Mesenchymal stem cell (in vitro differentiated cells and primary cell): ENCODE measurements at regions not wholly inside any gene's neighbourhood (a gene's known extent, or its start where the extent isn't known, plus 50 kb on each side); places are given as distances from the start of the nearest gene placed in this dataset.

ENCODE experiments used
- DNase-seq: peaks from one replicate; pipeline ENCODE4 v3.0.0-alpha.2; 2013
- H2AFZ ChIP-seq: one replicate; pipeline ENCODE4 v1.6.1; 2013; ENCODE audit warnings: low read depth, mild to moderate bottlenecking, control low read depth, inconsistent platforms, low read length, moderate library complexity
- H2AK5ac ChIP-seq: 2 replicates; pipeline ENCODE4 v1.6.1; 2013; ENCODE audit warnings: low read length, moderate library complexity, mild to moderate bottlenecking, inconsistent platforms; ENCODE audit not compliant: severe bottlenecking
- H2BK120ac ChIP-seq: one replicate; pipeline ENCODE4 v1.6.1; 2013; ENCODE audit warnings: low read depth, mild to moderate bottlenecking, inconsistent platforms, low read length, moderate library complexity
- H2BK12ac ChIP-seq, 2 experiments: one replicate each; pipeline ENCODE4 v1.6.1; 2013; ENCODE audit warnings: inconsistent platforms in 2 of 2, low read length in 2 of 2, mild to moderate bottlenecking in 2 of 2, moderate library complexity in 2 of 2, control low read depth in 1 of 2
- H2BK15ac ChIP-seq: one replicate; pipeline ENCODE4 v1.6.1; 2013; ENCODE audit warnings: mild to moderate bottlenecking, low read depth, inconsistent platforms; ENCODE audit not compliant: poor library complexity, severe bottlenecking
- H2BK5ac ChIP-seq: 2 replicates; pipeline ENCODE4 v1.6.1; 2013; ENCODE audit warnings: low read depth, mild to moderate bottlenecking, low read length, control low read depth, inconsistent platforms; ENCODE audit not compliant: poor library complexity, severe bottlenecking
- H3K14ac ChIP-seq, 2 experiments: one replicate each; pipeline ENCODE4 v1.6.1; 2013; ENCODE audit warnings: inconsistent platforms in 2 of 2, low read length in 2 of 2, control low read depth in 1 of 2, mild to moderate bottlenecking in 1 of 2, moderate library complexity in 1 of 2
- H3K18ac ChIP-seq, 2 experiments: one replicate each; pipeline ENCODE4 v1.6.1; 2013; ENCODE audit warnings: inconsistent platforms in 2 of 2, low read length in 2 of 2, control low read depth in 1 of 2, low read depth in 1 of 2, mild to moderate bottlenecking in 1 of 2
- H3K23ac ChIP-seq, 2 experiments: one replicate each; pipeline ENCODE4 v1.6.1; 2013; ENCODE audit warnings: inconsistent platforms in 2 of 2, low read length in 2 of 2, mild to moderate bottlenecking in 2 of 2, moderate library complexity in 2 of 2, control low read depth in 1 of 2
- H3K27ac ChIP-seq: 2 replicates; pipeline ENCODE4 v1.5.1; 2013; ENCODE audit warnings: mild to moderate bottlenecking, moderate library complexity, low read length, control low read depth, inconsistent platforms; ENCODE audit not compliant: poor library complexity, severe bottlenecking
- H3K27me3 ChIP-seq, 2 experiments: 2 replicates each; pipeline versions ENCODE4 v1.6.1 to v1.7.0; 2013; ENCODE audit warnings: low read length in 2 of 2, mild to moderate bottlenecking in 2 of 2, moderate library complexity in 2 of 2, control low read depth in 1 of 2, inconsistent platforms in 1 of 2; ENCODE audit not compliant: control insufficient read depth in 1 of 2, insufficient read depth in 1 of 2
- H3K36me3 ChIP-seq, 2 experiments: 2 replicates each; pipeline versions ENCODE4 v1.6.1 to v1.7.0; 2013; ENCODE audit warnings: low read length in 2 of 2, control low read depth in 1 of 2, inconsistent platforms in 1 of 2, low read depth in 1 of 2, mild to moderate bottlenecking in 1 of 2; ENCODE audit not compliant: insufficient read depth in 2 of 2, control insufficient read depth in 1 of 2
- H3K4ac ChIP-seq, 2 experiments: one replicate each; pipeline ENCODE4 v1.6.1; 2013; ENCODE audit warnings: inconsistent platforms in 2 of 2, low read length in 2 of 2, mild to moderate bottlenecking in 2 of 2, moderate library complexity in 2 of 2, control low read depth in 1 of 2, low read depth in 1 of 2
- H3K4me1 ChIP-seq: 2 replicates; pipeline ENCODE4 v1.6.1; 2013; ENCODE audit warnings: low read depth, low read length, control low read depth; ENCODE audit not compliant: control insufficient read depth, insufficient read depth
- H3K4me2 ChIP-seq: 2 replicates; pipeline ENCODE4 v1.6.1; 2013; ENCODE audit warnings: low read length, mild to moderate bottlenecking, inconsistent platforms; ENCODE audit not compliant: poor library complexity, severe bottlenecking
- H3K4me3 ChIP-seq, 2 experiments: 2 replicates each; pipeline versions ENCODE4 v1.5.1 to v1.7.0; 2013; ENCODE audit warnings: low read length in 2 of 2, mild to moderate bottlenecking in 2 of 2, control low read depth in 1 of 2, low read depth in 1 of 2; ENCODE audit not compliant: insufficient read depth in 1 of 2
- H3K79me1 ChIP-seq: replicated peaks from 2 replicates; pipeline ENCODE4 v1.6.1; 2013; ENCODE audit warnings: mild to moderate bottlenecking, control low read depth, low read length, inconsistent platforms; ENCODE audit not compliant: poor library complexity, severe bottlenecking
- H3K9ac ChIP-seq: 2 replicates; pipeline ENCODE4 v1.7.0; 2013; ENCODE audit warnings: mild to moderate bottlenecking, low read length, moderate library complexity
- H3K9me3 ChIP-seq: 2 replicates; pipeline ENCODE4 v1.7.0; 2013; ENCODE audit warnings: mild to moderate bottlenecking, low read length; ENCODE audit not compliant: control insufficient read depth
- H4K8ac ChIP-seq: one replicate; pipeline ENCODE4 v1.6.1; 2013; ENCODE audit warnings: inconsistent platforms, mild to moderate bottlenecking, low read length, moderate library complexity
- H4K91ac ChIP-seq: one replicate; pipeline ENCODE4 v1.6.1; 2013; ENCODE audit warnings: mild to moderate bottlenecking, low read length, inconsistent platforms
- WGBS: methylation state at CpG from one replicate; pipeline ENCODE4 v1.1.7; 2013; ENCODE audit warnings: mixed read lengths; 5-methylcytosine and 5-hydroxymethylcytosine counted together

DNA sequence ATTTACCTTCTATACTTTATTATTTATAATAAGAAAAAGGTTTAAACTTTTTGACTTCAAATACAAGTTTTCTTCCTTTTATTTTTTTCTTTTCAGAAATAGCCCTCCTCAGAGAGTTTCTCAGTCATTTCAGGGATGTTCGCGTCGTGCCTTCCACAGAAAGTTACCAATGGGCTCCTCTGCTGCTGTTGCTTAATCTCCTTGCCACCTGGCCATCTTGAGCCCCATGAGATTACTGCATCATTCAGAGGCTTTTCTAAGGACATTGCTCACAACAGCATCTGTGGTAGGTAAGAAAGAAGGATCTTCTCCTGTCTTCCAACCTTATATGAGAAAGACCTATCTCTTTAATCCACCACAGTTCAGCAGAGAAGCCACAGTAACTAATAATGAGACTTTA is 1361.9 kb upstream of the ADGRL3 start:
- Histone ChIP-seq H3K23ac (no peak overlapping the region), H3K18ac (no peak overlapping the region), H2BK12ac (no peak overlapping the region), H3K27me3 (no peaks in the 10 kb centered on the region), H3K36me3 (no peaks in the 10 kb centered on the region), H2BK15ac (no peak overlapping the region), H2BK5ac (no peak overlapping the region), H3K79me1 (no peaks in the 10 kb centered on the region), H3K9me3 (peaks cover 3% of the 10 kb centered on the region), H4K91ac (no peak overlapping the region), H4K8ac (no peak overlapping the region), H3K9ac (no peak overlapping the region), H3K4me1 (no peaks in the 10 kb centered on the region), H3K27ac (no peak overlapping the region), H2AFZ (no peak overlapping the region), H3K14ac (no peak overlapping the region), H2BK120ac (no peak overlapping the region), H3K4me2 (no peak overlapping the region), H3K4me3 (no peak overlapping the region), H2AK5ac (no peak overlapping the region), H3K4ac (no peak overlapping the region)
- whole genome bisulfite sequencing: 98% methylated on average over 3 of the region's 3 CpGs
- DNase-seq: no peak

DNA sequence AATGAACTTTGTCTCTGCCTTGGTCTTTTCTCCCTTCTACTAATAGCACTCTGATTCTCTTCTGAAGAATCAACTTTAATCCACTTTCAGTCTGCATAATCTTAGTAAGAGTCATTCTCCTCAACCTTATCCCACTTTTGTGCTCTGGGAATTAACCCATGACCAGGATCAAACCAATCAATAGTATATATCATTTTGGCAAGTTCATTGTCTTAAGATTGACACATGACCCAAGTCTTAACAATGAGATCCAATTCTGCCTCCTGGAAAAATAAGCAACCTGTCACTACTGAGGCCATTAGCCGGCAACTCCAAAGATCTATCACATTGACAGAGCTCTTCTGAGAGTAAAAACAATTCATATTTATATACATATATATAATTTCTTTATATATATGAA is 1358.4 kb upstream of the ADGRL3 start:
- no peak overlapping the region for H2BK5ac ChIP-seq
- H2AK5ac ChIP-seq: no peak overlapping the region
- H3K27ac ChIP-seq: no peak overlapping the region
- no peak overlapping the region for H4K91ac ChIP-seq
- H3K14ac ChIP-seq: no peak overlapping the region
- H3K4me2 ChIP-seq: no peak overlapping the region
- no peaks in the 10 kb centered on the region for H3K36me3 ChIP-seq
- H3K4me3 ChIP-seq: no peak overlapping the region
- no peak overlapping the region for H2AFZ ChIP-seq
- no peaks in the 10 kb centered on the region for H3K79me1 ChIP-seq
- H3K27me3 ChIP-seq: no peaks in the 10 kb centered on the region
- WGBS: no CpG with 5 or more reads among the region's 1 CpG
- no peak overlapping the region for H2BK12ac ChIP-seq
- no peak overlapping the region for H2BK120ac ChIP-seq
- no peak overlapping the region for H3K23ac ChIP-seq
- H3K4me1 ChIP-seq: no peaks in the 10 kb centered on the region
- H3K4ac ChIP-seq: no peak overlapping the region
- H3K9me3 ChIP-seq: peaks cover 3% of the 10 kb centered on the region
- H3K9ac ChIP-seq: no peak overlapping the region
- DNase-seq: no peak
- no peak overlapping the region for H4K8ac ChIP-seq
- no peak overlapping the region for H3K18ac ChIP-seq
- no peak overlapping the region for H2BK15ac ChIP-seq

DNA sequence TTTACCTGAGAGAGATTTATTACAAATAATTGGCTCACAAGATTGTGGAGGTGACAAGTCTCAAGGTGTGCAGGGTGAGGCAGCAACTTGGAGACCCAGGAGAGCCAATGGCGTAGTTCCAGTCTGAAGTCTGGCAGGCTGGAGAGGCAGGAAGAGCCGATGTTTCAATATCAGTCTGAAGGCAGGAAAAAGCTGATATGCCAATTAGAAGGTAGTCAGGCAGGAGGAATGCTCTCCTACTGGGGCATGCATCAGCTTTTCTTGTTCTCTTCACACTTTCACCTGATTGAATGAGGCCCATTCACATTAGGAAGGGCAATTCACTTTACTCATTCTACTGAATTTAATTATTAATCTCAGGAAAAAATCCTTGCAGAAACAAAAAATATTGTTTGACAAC is 1351.7 kb upstream of the ADGRL3 start:
- no peak overlapping the region for H2AFZ ChIP-seq
- no peak overlapping the region for H3K4ac ChIP-seq
- no peak overlapping the region for H2BK15ac ChIP-seq
- no peaks in the 10 kb centered on the region for H3K79me1 ChIP-seq
- no peak overlapping the region for H3K14ac ChIP-seq
- no peak overlapping the region for H2AK5ac ChIP-seq
- H2BK5ac ChIP-seq: no peak overlapping the region
- no peaks in the 10 kb centered on the region for H3K36me3 ChIP-seq
- no peak overlapping the region for H3K9ac ChIP-seq
- H3K4me1 ChIP-seq: no peaks in the 10 kb centered on the region
- H3K23ac ChIP-seq: no peak overlapping the region
- H3K27me3 ChIP-seq: no peaks in the 10 kb centered on the region
- DNase-seq: no peak
- H2BK120ac ChIP-seq: no peak overlapping the region
- no peaks in the 10 kb centered on the region for H3K9me3 ChIP-seq
- H3K4me2 ChIP-seq: no peak overlapping the region
- H3K4me3 ChIP-seq: no peak overlapping the region
- H4K91ac ChIP-seq: no peak overlapping the region
- WGBS: 60% methylated on average over 2 of the region's 2 CpGs
- H4K8ac ChIP-seq: no peak overlapping the region
- H3K27ac ChIP-seq: no peak overlapping the region
- H2BK12ac ChIP-seq: no peak overlapping the region
- no peak overlapping the region for H3K18ac ChIP-seq

DNA sequence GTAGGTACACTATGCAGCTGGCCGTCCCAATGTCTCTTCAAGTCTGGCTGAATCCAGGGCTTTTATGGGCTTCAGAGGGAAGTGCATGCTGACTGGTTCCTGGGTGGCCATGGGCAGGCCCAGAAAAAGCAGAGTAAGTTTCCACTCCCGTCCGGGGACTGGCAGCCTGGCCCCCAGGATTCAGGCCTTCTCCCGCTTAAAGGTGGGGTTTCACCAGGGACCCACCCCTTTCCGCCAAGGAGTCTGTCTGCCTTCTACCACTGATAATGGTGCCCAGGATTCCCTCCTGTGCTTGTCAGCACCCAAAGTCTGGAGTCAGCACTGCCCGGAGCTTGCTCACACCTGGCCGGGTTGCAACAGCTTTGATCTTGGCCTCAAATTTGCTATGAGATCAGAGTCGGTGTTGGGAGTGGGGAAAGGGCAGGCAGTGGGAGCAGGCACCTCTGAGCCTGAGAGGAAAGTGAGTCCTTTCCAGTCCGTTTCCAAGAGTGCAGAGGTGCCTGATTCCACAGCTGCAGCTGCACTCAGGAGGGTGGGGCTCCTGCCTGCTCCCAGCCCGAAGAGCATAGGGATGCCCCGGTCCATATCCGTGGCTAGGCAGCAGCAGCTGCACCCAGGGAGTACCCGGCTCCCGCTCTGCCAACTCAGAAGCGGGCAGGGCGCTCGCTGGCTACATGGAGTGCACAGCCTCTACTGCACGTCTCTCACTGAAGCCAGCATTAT is 1344.3 kb upstream of the ADGRL3 start:
- no peak for DNase-seq
- 85% methylated on average over 18 of the region's 18 CpGs for WGBS

More for the DNA sequence above, 1344.3 kb upstream of the ADGRL3 start:
- Histone ChIP-seq H3K4me3 (no peak overlapping the region), H4K8ac (no peak overlapping the region), H3K79me1 (no peaks in the 10 kb centered on the region), H3K14ac (no peak overlapping the region), H2BK120ac (no peak overlapping the region), H2AFZ (no peak overlapping the region), H4K91ac (no peak overlapping the region), H3K18ac (no peak overlapping the region), H3K36me3 (no peaks in the 10 kb centered on the region), H2AK5ac (no peak overlapping the region), H3K4me1 (no peaks in the 10 kb centered on the region), H3K9ac (no peak overlapping the region), H2BK12ac (no peak overlapping the region), H3K4me2 (no peak overlapping the region), H2BK5ac (no peak overlapping the region), H3K27me3 (no peaks in the 10 kb centered on the region), H2BK15ac (no peak overlapping the region), H3K23ac (no peak overlapping the region), H3K4ac (no peak overlapping the region), H3K27ac (no peak overlapping the region), H3K9me3 (no peaks in the 10 kb centered on the region)
